GM12874 (cell line): ENCODE measurements at regions not wholly inside any gene's neighbourhood (a gene's known extent, or its start where the extent isn't known, plus 50 kb on each side); places are given as distances from the start of the nearest gene placed in this dataset.

Experiments used
- CTCF ChIP-seq: IDR thresholded peaks from 2 replicates; pipeline ENCODE4 v1.5.1; 2011; ENCODE audit warnings: low read depth, mild to moderate bottlenecking, control low read depth, low read length, moderate library complexity; ENCODE audit not compliant: insufficient read depth

GRCh38 chr3:139230391-139230790 lies 113.4 kb upstream of the MRPS22 start:
- TF ChIP-seq CTCF: no peak

- no peak for TF ChIP-seq CTCF
Measured at GRCh38 chr3:139231555-139232281, 112.1 kb upstream of the MRPS22 start.

GRCh38 chr3:139234491-139234890 lies 109.3 kb upstream of the MRPS22 start:
- TF ChIP-seq CTCF: no peak

GRCh38 chr3:139235192-139235591 lies 108.6 kb upstream of the MRPS22 start:
- no peak for TF ChIP-seq CTCF

- no peak for TF ChIP-seq CTCF
Measured at GRCh38 chr3:139236336-139236735, 107.5 kb upstream of the MRPS22 start.

GRCh38 chr3:139238281-139239030 lies 105.4 kb upstream of the MRPS22 start:
- TF ChIP-seq CTCF: no peak

- TF ChIP-seq CTCF: no peak
Measured at GRCh38 chr3:139239550-139239949, 104.3 kb upstream of the MRPS22 start.
